GM20000 (cell line): ENCODE measurements at regions not wholly inside any gene's neighbourhood (a gene's known extent, or its start where the extent isn't known, plus 50 kb on each side); places are given as distances from the start of the nearest gene placed in this dataset.

Source experiments
- DNase-seq: peaks from one replicate; pipeline ENCODE4 v3.0.0; 2012; ENCODE audit warnings: low spot score
- CTCF ChIP-seq: IDR thresholded peaks from 2 replicates; pipeline ENCODE4 v1.5.1; 2012; ENCODE audit warnings: mild to moderate bottlenecking, control low read depth; ENCODE audit errors: extremely low read depth, missing control alignments

- TF ChIP-seq CTCF, result no peak
- no peak for DNase-seq
Measured at GRCh38 chr6:4586469-4586859, 189.7 kb upstream of the CDYL start.

DNA sequence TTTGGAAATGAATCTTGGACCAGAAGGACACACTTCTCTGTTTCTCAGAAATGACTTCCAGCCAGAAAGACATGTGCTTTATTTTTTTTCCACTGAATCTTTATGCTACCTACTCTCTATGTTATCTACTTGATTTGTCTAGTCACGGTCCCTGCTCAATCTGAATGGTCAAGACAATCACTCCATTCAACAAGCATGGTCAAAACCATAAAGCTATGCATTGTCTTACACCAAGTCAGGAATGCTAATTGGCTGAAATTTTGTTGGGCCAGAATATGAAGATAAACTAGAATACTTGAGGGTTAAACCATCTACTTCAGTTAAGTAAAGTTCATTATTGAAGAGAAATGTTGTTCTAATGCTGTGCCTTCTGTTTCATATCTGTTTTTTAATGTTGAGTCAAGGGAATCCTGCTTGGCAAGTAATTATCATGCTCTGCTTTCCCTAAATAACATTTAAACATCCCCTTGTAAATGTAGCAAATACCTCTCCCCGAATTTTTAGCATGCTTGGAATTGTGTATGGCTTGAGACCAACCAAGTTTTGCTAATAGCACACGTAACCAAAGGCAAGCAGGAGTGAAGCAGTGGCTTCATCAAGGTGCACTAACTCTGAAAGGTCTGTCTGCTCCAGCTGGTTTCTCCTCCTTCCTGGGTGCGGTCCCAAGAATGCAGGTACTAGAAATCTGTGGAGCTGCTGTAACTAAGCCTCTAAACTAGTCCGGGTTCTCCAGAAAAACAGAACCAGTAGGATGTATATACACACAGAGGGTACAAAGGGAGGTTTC, 190.3 kb upstream of the CDYL start:
- no peak for TF ChIP-seq CTCF
- DNase-seq, result no peak

- no peak for DNase-seq
- no peak for TF ChIP-seq CTCF
Measured at GRCh38 chr6:4584801-4585200, 191.4 kb upstream of the CDYL start.

DNA sequence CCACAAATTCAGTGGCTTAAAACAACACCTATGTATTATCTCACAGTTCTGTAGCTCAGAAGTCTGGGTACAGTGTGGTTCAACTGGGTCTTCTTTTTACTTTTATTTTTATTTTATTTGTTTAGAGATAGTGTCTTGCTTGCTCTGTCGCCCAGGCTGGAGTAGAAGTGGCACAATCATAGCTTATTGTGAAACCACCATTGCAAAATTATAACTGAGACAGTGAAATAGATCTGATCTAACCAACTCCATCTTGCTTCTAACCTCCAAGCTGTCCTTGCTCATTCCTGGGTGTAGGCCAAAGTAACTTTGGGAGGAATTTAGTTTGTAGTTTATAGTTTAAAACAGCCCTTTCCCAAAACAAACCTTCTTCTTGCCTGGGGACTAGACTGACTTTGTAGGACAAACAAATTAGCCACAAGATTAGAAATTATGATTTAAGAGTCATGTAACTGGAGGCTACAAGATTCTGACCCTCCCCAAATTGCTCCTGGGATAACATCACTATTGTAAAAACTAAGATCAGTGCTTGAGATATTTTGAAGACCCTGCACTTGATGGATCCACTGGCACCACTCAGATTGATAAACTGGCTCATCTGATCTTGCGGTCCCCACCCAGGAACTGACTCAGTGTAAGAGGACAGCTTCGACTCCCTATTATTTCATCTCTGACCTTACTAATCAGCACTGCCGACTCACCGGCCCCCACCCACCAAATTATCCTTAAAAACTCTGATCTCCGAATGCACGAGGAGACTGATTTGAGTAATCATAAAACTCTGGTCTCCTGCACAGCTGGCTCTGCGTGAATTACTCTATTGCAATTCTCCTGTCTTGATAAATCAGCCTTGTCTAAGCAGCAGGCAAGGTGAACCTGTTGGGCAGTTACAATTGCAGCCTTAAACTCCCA, 193.4 kb upstream of the CDYL start:
- DNase-seq, result no peak
- TF ChIP-seq CTCF, result no peak

GRCh38 chr6:4581468-4582385, 194.5 kb upstream of the CDYL start:
- no peak for TF ChIP-seq CTCF
- no peak for DNase-seq

GRCh38 chr6:4580361-4580760, 195.8 kb upstream of the CDYL start:
- no peak for TF ChIP-seq CTCF
- DNase-seq, result no peak
